ENCODE measurements at regions not wholly inside any gene's neighbourhood (a gene's known extent, or its start where the extent isn't known, plus 50 kb on each side); places are given as distances from the start of the nearest gene placed in this dataset.

DNA sequence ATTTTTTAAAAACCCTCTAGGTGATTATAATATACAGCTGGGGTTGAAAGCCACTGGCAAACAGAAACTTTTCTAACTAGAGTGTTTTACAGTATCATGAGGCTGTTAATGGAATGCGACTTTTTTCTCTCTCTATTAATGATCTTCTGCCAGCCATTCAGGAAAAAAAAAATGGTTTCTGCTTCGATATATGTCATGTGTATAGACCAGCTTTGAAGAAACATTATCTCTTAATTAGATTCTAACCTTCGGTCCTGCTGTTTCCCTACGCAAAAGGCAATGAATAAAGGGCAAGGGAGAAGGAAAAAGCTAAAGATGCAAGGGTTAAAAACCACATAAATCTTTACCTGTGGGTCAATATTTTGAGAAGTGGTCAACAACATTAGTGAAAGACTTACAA, 1662.1 kb upstream of the TENM3 start:
- TF ChIP-seq, protein P1, sequence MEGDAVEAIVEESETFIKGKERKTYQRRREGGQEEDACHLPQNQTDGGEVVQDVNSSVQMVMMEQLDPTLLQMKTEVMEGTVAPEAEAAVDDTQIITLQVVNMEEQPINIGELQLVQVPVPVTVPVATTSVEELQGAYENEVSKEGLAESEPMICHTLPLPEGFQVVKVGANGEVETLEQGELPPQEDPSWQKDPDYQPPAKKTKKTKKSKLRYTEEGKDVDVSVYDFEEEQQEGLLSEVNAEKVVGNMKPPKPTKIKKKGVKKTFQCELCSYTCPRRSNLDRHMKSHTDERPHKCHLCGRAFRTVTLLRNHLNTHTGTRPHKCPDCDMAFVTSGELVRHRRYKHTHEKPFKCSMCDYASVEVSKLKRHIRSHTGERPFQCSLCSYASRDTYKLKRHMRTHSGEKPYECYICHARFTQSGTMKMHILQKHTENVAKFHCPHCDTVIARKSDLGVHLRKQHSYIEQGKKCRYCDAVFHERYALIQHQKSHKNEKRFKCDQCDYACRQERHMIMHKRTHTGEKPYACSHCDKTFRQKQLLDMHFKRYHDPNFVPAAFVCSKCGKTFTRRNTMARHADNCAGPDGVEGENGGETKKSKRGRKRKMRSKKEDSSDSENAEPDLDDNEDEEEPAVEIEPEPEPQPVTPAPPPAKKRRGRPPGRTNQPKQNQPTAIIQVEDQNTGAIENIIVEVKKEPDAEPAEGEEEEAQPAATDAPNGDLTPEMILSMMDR (IDR thresholded peaks at IDR 0.05), result no peak

DNA sequence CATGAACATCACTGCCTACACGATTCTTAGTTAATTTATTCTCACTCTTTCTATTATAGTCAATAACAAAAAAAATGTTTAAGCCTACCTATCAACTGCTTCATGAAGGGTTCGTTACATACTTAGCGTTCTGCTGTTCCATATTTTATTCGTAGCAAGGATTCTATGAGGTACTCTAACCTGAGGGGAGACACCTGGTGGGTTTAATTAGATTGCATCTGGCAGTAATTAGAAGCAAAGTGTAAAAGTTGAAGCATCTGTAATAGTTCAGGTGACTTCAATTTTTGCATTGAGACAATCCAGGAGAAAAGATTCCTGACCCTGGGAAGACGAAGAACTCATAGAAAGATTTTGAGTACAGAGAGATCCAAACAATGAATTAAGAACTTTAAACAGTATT, 1655.8 kb upstream of the TENM3 start:
- DNase-seq (no peak), ATAC-seq (no peak)
- TF ChIP-seq, protein P1 (IDR thresholded peaks at IDR 0.05), result no peak
- no peaks in the 10 kb centered on the region for H3K36me3 ChIP-seq
- no peak overlapping the region for H3K4me3 ChIP-seq
- no peak overlapping the region for H3K27ac ChIP-seq
- intact Hi-C loops (cut with DNase I), result no loop called here
- H3K9me3 ChIP-seq, result no peaks in the 10 kb centered on the region
- H3K4me1 ChIP-seq, result no peaks in the 10 kb centered on the region
- no peaks in the 10 kb centered on the region for H3K27me3 ChIP-seq

More for the DNA sequence above, 1662.1 kb upstream of the TENM3 start:
- intact Hi-C loops (cut with DNase I), result no loop called here
- ATAC-seq (no peak), DNase-seq (no peak)
- H3K27ac ChIP-seq, result no peak overlapping the region
- H3K9me3 ChIP-seq, result no peaks in the 10 kb centered on the region
- no peaks in the 10 kb centered on the region for H3K27me3 ChIP-seq
- H3K4me3 ChIP-seq, result no peak overlapping the region
- H3K4me1 ChIP-seq, result no peaks in the 10 kb centered on the region
- H3K36me3 ChIP-seq, result no peaks in the 10 kb centered on the region

DNA sequence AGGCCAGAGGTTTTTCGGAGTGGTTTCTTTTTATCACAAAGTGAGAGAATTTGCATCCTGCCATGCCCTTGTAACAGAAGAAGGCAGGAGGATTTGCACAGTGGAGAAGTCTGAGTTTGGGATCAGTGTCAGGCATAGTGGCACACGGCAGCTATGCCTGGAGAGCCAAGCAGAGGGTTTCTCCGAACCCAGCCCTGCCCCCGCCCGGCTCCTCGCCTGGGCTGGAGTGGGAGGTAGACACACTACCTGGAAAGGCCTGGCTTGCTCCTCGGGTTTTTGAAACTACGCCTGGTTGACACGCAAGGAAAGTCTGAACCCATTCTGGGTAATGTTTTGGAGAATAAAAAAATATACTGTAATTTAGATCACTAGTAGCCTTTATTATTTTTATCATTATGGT, 1653.6 kb upstream of the TENM3 start:
- Histone ChIP-seq H3K27me3 (no peaks in the 10 kb centered on the region), H3K4me1 (no peaks in the 10 kb centered on the region), H3K27ac (no peak overlapping the region), H3K4me3 (no peak overlapping the region), H3K9me3 (no peaks in the 10 kb centered on the region), H3K36me3 (no peaks in the 10 kb centered on the region)
- ATAC-seq, result no peak
- DNase-seq, result no peak
- intact Hi-C loops (cut with DNase I), result no loop called here
- TF ChIP-seq, protein P1 (IDR thresholded peaks at IDR 0.05), result no peak

DNA sequence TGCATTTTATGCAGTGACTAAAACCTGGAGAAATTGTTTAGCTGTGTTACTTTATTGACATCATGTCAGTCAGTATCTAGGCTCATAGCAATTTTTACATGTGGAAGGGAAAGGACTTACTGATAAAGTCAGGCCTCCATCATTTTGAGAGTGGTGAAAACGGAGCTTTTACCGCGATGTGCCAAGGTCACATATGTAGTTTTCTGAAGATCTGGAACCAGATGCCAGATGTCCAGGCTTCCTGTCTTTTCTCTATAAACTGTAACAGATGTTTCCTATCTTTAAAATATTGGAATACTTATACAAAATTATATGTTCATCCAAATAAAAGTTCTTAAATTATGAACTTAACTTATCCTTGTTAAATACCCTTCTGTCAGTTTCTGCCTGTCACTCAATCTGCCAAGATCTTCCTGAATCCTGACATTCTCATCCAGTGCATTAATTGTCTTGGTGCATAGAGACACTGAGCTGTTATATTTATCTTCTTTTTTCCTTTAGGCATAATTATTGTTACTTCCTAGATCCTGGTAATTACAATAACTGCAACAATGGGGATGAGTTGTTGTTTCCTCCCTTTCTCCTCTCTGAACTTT, 1646.2 kb upstream of the TENM3 start:
- Histone ChIP-seq H3K4me3 (no peak overlapping the region), H3K4me1 (no peaks in the 10 kb centered on the region), H3K27ac (no peak overlapping the region), H3K9me3 (no peaks in the 10 kb centered on the region), H3K27me3 (no peaks in the 10 kb centered on the region), H3K36me3 (no peaks in the 10 kb centered on the region)
- no peak for DNase-seq
- ATAC-seq, result no peak
- intact Hi-C loops (cut with DNase I), result no loop called here
- TF ChIP-seq, protein P1 (IDR thresholded peaks at IDR 0.05), result no peak

DNA sequence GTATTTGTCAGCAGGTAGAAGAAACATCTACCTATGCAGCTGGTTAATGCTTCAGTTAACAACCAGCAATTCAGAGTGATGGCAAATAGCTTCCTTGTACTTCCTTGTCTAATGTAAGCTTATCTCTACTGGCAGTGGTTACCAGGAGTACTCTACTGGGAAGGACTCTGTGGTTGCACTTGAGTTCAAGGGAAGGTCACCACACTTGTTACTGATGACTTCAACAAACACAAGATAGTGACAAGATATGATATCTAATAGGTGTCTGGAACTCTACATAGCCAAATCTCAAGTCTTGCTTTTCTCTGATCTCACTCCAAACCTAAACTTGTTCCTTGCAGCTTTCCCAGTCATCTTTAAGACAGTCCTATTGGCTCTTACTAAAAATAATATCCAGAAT, 1644.9 kb upstream of the TENM3 start:
- Histone ChIP-seq H3K4me3 (no peak overlapping the region), H3K27ac (no peak overlapping the region), H3K27me3 (no peaks in the 10 kb centered on the region), H3K4me1 (no peaks in the 10 kb centered on the region), H3K9me3 (no peaks in the 10 kb centered on the region), H3K36me3 (no peaks in the 10 kb centered on the region)
- intact Hi-C loops (cut with DNase I), result no loop called here
- DNase-seq, result no peak
- TF ChIP-seq, protein P1 (IDR thresholded peaks at IDR 0.05), result no peak
- ATAC-seq, result no peak
